Heart left ventricle (tissue), 13 donors: ENCODE measurements at regions not wholly inside any gene's neighbourhood (a gene's known extent, or its start where the extent isn't known, plus 50 kb on each side); places are given as distances from the start of the nearest gene placed in this dataset.

ENCODE experiments used
- POLR2A ChIP-seq, 2 donors: fragments of 450-650 bp; IDR thresholded peaks; one replicate each; pipeline ENCODE4 v1.6.1; 2017; ENCODE audit warnings: antibody characterized with exemption in 2 of 2, mild to moderate bottlenecking in 2 of 2, moderate library complexity in 2 of 2
- TF ChIP-seq, protein P1 (sequence below), 12 donors: fragments of 200-600 bp; sonication (generic) in 4 of 12; IDR thresholded peaks; one replicate each; pipeline versions ENCODE4 v1.5.0 to v1.8.0; 2018 to 2022; ENCODE audit warnings: antibody characterized with exemption in 12 of 12, mild to moderate bottlenecking in 5 of 12
- donor health status: ischemic (EF 13 %, LVEDD 7.1; RV severe dilation, severe dysfunction).
- donor health status: DM: no; HTN: yes; CAD: no.
- donor health status: DM: no; HTN: no; CAD: no.
- donor health status: ischemic (EF 25% LVEDD 6.9; RV normal size, moderate dysfunction).
- donor health status: ischemic (EF 25% LVEDD 5.7; RV mildly dilated, moderate dysfunction).
- donor health status: ischemic (EF 35%, LVEDD 5.7; RV mildly dilated, moderate dysfunction).
- donor health status: nonischemic (EF 11% LVEDD 7.7; RV severe dilation, severe dysfunction).
- donor health status: DM: yes; HTN: yes; CAD: no.
- donor health status: PGD.
- donor health status: ischemic (EF 29% LVEDD 5.4; RV normal size, mild dysfunction).
- donor health status: nonischemic (EF 23%, LVEDD 6.1; RV moderate dilation, normal function).

DNA sequence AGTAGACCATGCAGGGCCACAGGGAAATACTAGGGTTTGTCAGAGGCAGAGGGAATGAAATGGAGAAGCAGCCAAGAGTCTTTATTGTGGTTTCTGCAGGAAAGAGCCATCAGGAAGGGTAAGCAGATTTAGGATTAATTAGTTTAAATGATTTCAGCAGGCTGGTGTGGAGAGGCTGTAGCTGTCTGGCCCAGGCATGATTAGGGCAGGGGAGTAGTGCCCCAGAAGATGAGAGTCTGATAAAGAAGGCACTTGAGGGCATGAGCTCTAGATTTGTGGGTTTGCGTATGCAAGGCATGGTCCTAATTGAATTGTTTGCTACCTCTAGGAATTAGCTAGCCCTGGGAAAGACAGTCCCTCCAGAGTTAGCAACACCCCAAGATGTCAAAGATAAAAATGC is 484.6 kb upstream of the PLXNA2 start:
- TF ChIP-seq, protein P1, sequence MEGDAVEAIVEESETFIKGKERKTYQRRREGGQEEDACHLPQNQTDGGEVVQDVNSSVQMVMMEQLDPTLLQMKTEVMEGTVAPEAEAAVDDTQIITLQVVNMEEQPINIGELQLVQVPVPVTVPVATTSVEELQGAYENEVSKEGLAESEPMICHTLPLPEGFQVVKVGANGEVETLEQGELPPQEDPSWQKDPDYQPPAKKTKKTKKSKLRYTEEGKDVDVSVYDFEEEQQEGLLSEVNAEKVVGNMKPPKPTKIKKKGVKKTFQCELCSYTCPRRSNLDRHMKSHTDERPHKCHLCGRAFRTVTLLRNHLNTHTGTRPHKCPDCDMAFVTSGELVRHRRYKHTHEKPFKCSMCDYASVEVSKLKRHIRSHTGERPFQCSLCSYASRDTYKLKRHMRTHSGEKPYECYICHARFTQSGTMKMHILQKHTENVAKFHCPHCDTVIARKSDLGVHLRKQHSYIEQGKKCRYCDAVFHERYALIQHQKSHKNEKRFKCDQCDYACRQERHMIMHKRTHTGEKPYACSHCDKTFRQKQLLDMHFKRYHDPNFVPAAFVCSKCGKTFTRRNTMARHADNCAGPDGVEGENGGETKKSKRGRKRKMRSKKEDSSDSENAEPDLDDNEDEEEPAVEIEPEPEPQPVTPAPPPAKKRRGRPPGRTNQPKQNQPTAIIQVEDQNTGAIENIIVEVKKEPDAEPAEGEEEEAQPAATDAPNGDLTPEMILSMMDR (IDR thresholded peaks at IDR 0.05): no peak
- TF ChIP-seq POLR2A (IDR thresholded peaks at IDR 0.05): no peak
